HEK293 (cell line): ENCODE measurements at regions not wholly inside any gene's neighbourhood (a gene's known extent, or its start where the extent isn't known, plus 50 kb on each side); places are given as distances from the start of the nearest gene placed in this dataset.

Experiments used
- CTCF ChIP-seq: fragments of 450-650 bp; formaldehyde crosslinking; IDR thresholded peaks from 2 replicates; pipeline ENCODE4 v1.5.1; 2016; ENCODE audit warnings: missing biosample characterization, missing genetic modification characterization
- GLI4 ChIP-seq: fragments of 450-650 bp; formaldehyde crosslinking; IDR thresholded peaks from 2 replicates; pipeline ENCODE4 v1.5.1; 2016; ENCODE audit warnings: missing biosample characterization, missing genetic modification characterization
- REST ChIP-seq: fragments of 450-650 bp; formaldehyde crosslinking; IDR thresholded peaks from 2 replicates; pipeline ENCODE4 v1.5.1; 2016; ENCODE audit warnings: missing biosample characterization, missing genetic modification characterization
- TRIM28 ChIP-seq: IDR thresholded peaks from 2 replicates; pipeline ENCODE4 v1.6.1; 2011; ENCODE audit warnings: low read length, control low read depth, borderline replicate concordance
- ZBTB21 ChIP-seq: fragments of 450-650 bp; formaldehyde crosslinking; IDR thresholded peaks from 2 replicates; pipeline ENCODE4 v1.5.1; 2017; ENCODE audit warnings: missing biosample characterization, missing genetic modification characterization
- ZNF169 ChIP-seq: fragments of 450-650 bp; formaldehyde crosslinking; IDR thresholded peaks from 2 replicates; pipeline ENCODE4 v1.5.1; 2016; ENCODE audit warnings: missing biosample characterization, missing genetic modification characterization
- ZNF221 ChIP-seq: fragments of 450-650 bp; formaldehyde crosslinking; IDR thresholded peaks from 2 replicates; pipeline ENCODE4 v1.5.1; 2017; ENCODE audit warnings: missing biosample characterization, missing genetic modification characterization, borderline replicate concordance
- ZNF23 ChIP-seq: fragments of 450-650 bp; formaldehyde crosslinking; IDR thresholded peaks from 2 replicates; pipeline ENCODE4 v1.5.1; 2016; ENCODE audit warnings: missing biosample characterization, missing genetic modification characterization, borderline replicate concordance
- ZNF610 ChIP-seq: fragments of 450-650 bp; formaldehyde crosslinking; IDR thresholded peaks from 2 replicates; pipeline ENCODE4 v1.5.1; 2016; ENCODE audit warnings: missing biosample characterization, missing genetic modification characterization, borderline replicate concordance

GRCh38 chr5:25858019-25858418 is 1180.4 kb downstream of the CDH9 start:
- TF ChIP-seq GLI4 (tag by site-specific recombination) (no peak), TRIM28 (no peak), CTCF (no peak), ZNF23 (tag by site-specific recombination) (no peak), ZNF610 (tag by site-specific recombination) (no peak), REST (tag by site-specific recombination) (no peak), ZNF221 (no peak), ZNF169 (no peak), ZBTB21 (tag by site-specific recombination) (no peak)
